Panc1 (cell line): ENCODE measurements at regions not wholly inside any gene's neighbourhood (a gene's known extent, or its start where the extent isn't known, plus 50 kb on each side); places are given as distances from the start of the nearest gene placed in this dataset.

ENCODE experiments used
- ATAC-seq: fragments of 200-7000 bp; cut with Tn5 transposase; 2 replicates; pipeline ENCODE4 v1.9.1; 2020; ENCODE audit warnings: mild to moderate bottlenecking, moderate library complexity
- BruUV-seq: library from RNA; stranded (reverse); fragments of 400-500 nt; replicated peaks from 2 replicates; lab custom pipeline; 2021; lab: Mats Ljungman, UMichigan
- CTCF ChIA-PET: fragments of 300-600 bp; sonication (Branson Sonifier 250); formaldehyde crosslinking; loops from one replicate; lab custom pipeline; 2022; ENCODE audit warnings: antibody characterized with exemption; lab: Charles Lee
- POLR2A ChIA-PET: fragments of 300-600 bp; sonication (Branson Sonifier 250); formaldehyde crosslinking; loops from one replicate; lab custom pipeline; 2022; ENCODE audit warnings: antibody characterized with exemption; lab: Charles Lee
- DNase-seq: peaks from one replicate; pipeline ENCODE4 v3.0.0-alpha.2; 2010; ENCODE audit warnings: low read depth, low spot score
- H3K27ac ChIP-seq: 2 replicates; pipeline ENCODE4 v1.5.1; 2011; ENCODE audit warnings: mild to moderate bottlenecking, low read length, inconsistent platforms
- H3K27me3 ChIP-seq: fragments of 200-500 bp; sonication (Bioruptor generic); 2 replicates; pipeline ENCODE4 v1.6.0; 2014; ENCODE audit warnings: low read length, inconsistent platforms; ENCODE audit not compliant: control insufficient read depth, insufficient read depth
- H3K36me3 ChIP-seq: fragments of 200-500 bp; sonication (Bioruptor generic); 2 replicates; pipeline ENCODE4 v1.5.1; 2014; ENCODE audit warnings: inconsistent platforms, mild to moderate bottlenecking, low read length, moderate library complexity; ENCODE audit not compliant: control insufficient read depth, insufficient read depth
- H3K4me1 ChIP-seq: 2 replicates; pipeline ENCODE4 v1.5.1; 2011; ENCODE audit warnings: inconsistent platforms, mild to moderate bottlenecking, low read length, moderate library complexity; ENCODE audit not compliant: control insufficient read depth, insufficient read depth
- H3K4me3 ChIP-seq, 2 experiments: 2 replicates each; pipeline ENCODE4 v1.5.1; 2011 to 2012; ENCODE audit warnings: low read depth in 2 of 2, low read length in 2 of 2, mild to moderate bottlenecking in 2 of 2, inconsistent platforms in 1 of 2, moderate library complexity in 1 of 2
- H3K9me3 ChIP-seq: fragments of 200-500 bp; sonication (Bioruptor generic); 2 replicates; pipeline ENCODE4 v1.5.1; 2014; ENCODE audit warnings: low read depth, mild to moderate bottlenecking, inconsistent platforms, low read length, moderate library complexity; ENCODE audit not compliant: control insufficient read depth, insufficient read depth
- POLR2AphosphoS5 ChIP-seq: IDR thresholded peaks from 2 replicates; pipeline ENCODE4 v1.6.1; 2012; ENCODE audit warnings: mild to moderate bottlenecking, low read depth, low read length, moderate library complexity
- SIN3A ChIP-seq: IDR thresholded peaks from 2 replicates; pipeline ENCODE4 v1.6.1; 2012; ENCODE audit warnings: low read depth, mild to moderate bottlenecking, low read length, moderate library complexity, borderline replicate concordance; ENCODE audit not compliant: insufficient read depth
- TCF7L2 ChIP-seq: IDR thresholded peaks from 2 replicates; pipeline ENCODE4 v1.6.1; 2011; ENCODE audit warnings: mild to moderate bottlenecking, low read depth, low read length, inconsistent platforms
- in situ Hi-C: cut with HindIII; loops from 2 replicates; pipeline ENCODE4 v1.10.0; 2016; ENCODE audit warnings: low sequenced_read_pairs, low pct_unique_long_range_greater_than_20kb
- intact Hi-C: fragments of 100-400 bp; cut with micrococcal nuclease; formaldehyde crosslinking; loops from one replicate; pipeline ENCODE4 v1.10.0; 2022; ENCODE audit not compliant: unreplicated experiment
- TF ChIP-seq, protein P1 (sequence below), 2 experiments: IDR thresholded peaks; 2 replicates each; pipeline ENCODE4 v1.6.1; 2011 to 2012; ENCODE audit warnings: low read depth in 2 of 2, control low read depth in 1 of 2, low read length in 1 of 2, mild to moderate bottlenecking in 1 of 2, moderate library complexity in 1 of 2; ENCODE audit not compliant: insufficient read depth in 1 of 2
- TF ChIP-seq, protein P2 (sequence below): fragments of 450-650 bp; IDR thresholded peaks from 2 replicates; pipeline ENCODE4 v1.5.1; 2017; ENCODE audit warnings: mild to moderate bottlenecking

DNA sequence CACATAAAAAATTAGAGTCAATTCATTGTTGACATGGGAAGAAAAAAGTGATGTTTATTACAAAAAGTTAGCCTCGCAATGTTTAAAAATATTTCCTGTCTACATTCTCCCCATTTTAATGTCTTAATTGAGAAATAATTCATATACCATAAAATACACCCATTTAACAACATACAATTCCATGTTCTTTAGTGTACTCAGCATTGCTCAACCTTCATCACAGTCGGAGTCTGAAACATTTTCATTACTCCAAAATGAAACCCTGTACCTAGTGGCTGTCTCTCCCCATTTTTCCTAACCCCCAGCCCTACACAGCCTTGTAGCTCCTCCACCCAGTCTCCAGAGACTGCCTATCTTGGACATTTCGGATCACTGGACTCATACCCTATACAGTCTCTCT is 103.9 kb upstream of the CBLN2 start:
- TF ChIP-seq POLR2AphosphoS5 (no peak), SIN3A (no peak), TCF7L2 (no peak)
- TF ChIP-seq, protein P1, sequence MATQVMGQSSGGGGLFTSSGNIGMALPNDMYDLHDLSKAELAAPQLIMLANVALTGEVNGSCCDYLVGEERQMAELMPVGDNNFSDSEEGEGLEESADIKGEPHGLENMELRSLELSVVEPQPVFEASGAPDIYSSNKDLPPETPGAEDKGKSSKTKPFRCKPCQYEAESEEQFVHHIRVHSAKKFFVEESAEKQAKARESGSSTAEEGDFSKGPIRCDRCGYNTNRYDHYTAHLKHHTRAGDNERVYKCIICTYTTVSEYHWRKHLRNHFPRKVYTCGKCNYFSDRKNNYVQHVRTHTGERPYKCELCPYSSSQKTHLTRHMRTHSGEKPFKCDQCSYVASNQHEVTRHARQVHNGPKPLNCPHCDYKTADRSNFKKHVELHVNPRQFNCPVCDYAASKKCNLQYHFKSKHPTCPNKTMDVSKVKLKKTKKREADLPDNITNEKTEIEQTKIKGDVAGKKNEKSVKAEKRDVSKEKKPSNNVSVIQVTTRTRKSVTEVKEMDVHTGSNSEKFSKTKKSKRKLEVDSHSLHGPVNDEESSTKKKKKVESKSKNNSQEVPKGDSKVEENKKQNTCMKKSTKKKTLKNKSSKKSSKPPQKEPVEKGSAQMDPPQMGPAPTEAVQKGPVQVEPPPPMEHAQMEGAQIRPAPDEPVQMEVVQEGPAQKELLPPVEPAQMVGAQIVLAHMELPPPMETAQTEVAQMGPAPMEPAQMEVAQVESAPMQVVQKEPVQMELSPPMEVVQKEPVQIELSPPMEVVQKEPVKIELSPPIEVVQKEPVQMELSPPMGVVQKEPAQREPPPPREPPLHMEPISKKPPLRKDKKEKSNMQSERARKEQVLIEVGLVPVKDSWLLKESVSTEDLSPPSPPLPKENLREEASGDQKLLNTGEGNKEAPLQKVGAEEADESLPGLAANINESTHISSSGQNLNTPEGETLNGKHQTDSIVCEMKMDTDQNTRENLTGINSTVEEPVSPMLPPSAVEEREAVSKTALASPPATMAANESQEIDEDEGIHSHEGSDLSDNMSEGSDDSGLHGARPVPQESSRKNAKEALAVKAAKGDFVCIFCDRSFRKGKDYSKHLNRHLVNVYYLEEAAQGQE (IDR thresholded peaks at IDR 0.05; ENCODE audit: insufficient read depth in 1 of 2, low read depth in 2 of 2, low read length in 1 of 2) = no peak
- TF ChIP-seq, protein P2, sequence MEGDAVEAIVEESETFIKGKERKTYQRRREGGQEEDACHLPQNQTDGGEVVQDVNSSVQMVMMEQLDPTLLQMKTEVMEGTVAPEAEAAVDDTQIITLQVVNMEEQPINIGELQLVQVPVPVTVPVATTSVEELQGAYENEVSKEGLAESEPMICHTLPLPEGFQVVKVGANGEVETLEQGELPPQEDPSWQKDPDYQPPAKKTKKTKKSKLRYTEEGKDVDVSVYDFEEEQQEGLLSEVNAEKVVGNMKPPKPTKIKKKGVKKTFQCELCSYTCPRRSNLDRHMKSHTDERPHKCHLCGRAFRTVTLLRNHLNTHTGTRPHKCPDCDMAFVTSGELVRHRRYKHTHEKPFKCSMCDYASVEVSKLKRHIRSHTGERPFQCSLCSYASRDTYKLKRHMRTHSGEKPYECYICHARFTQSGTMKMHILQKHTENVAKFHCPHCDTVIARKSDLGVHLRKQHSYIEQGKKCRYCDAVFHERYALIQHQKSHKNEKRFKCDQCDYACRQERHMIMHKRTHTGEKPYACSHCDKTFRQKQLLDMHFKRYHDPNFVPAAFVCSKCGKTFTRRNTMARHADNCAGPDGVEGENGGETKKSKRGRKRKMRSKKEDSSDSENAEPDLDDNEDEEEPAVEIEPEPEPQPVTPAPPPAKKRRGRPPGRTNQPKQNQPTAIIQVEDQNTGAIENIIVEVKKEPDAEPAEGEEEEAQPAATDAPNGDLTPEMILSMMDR = no peak
- CTCF ChIA-PET = no interaction called here
- Histone ChIP-seq H3K9me3 (no peaks in the 10 kb centered on the region), H3K4me3 (no peak overlapping the region), H3K27me3 (no peaks in the 10 kb centered on the region), H3K4me1 (no peaks in the 10 kb centered on the region), H3K36me3 (no peaks in the 10 kb centered on the region), H3K27ac (no peak overlapping the region)
- DNase-seq (no peak), ATAC-seq (no peak)
- in situ Hi-C loops (no loop called here), intact Hi-C loops (no loop called here)
- POLR2A ChIA-PET = no interaction called here
- BruUV-seq = no TSS peak

DNA sequence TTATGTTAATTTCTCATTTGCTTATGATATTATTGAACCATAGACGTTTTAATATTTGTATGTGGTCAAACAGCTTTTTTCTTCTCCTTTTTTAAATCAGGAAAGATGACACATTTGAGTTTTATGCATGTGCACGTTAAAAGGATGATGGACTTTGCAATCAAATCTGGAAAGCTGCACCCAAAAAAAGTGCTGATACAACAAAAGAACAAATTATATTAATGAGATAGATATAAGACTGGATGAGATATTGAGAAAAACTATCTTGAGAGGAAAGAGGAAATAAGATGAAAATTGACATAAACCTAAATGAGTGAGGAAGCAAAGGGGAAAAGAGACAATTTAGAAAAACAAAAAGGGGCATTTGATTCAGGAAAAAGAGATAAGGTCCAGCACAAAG is 96.4 kb upstream of the CBLN2 start:
- H3K9me3 ChIP-seq = no peaks in the 10 kb centered on the region
- intact Hi-C loops = no loop called here
- DNase-seq (no peak), ATAC-seq (no peak)
- ChIA-PET POLR2A (no interaction called here), CTCF (no interaction called here)
- H3K27me3 ChIP-seq = no peaks in the 10 kb centered on the region
- no peak overlapping the region for H3K27ac ChIP-seq
- H3K36me3 ChIP-seq = no peaks in the 10 kb centered on the region
- H3K4me1 ChIP-seq = no peaks in the 10 kb centered on the region
- in situ Hi-C loops = no loop called here
- no TSS peak for BruUV-seq
- no peak overlapping the region for H3K4me3 ChIP-seq
- TF ChIP-seq TCF7L2 (no peak), POLR2AphosphoS5 (no peak), SIN3A (no peak)
- TF ChIP-seq, protein P2 = no peak
- TF ChIP-seq, protein P1 (IDR thresholded peaks at IDR 0.05; ENCODE audit: insufficient read depth in 1 of 2, low read depth in 2 of 2, low read length in 1 of 2) = no peak
